Central memory CD8-positive, alpha-beta T cell (primary cell): ENCODE measurements at regions not wholly inside any gene's neighbourhood (a gene's known extent, or its start where the extent isn't known, plus 50 kb on each side); places are given as distances from the start of the nearest gene placed in this dataset.

Experiments
- ATAC-seq: fragments of 150-1000 bp; cut with Tn5 transposase; replicated peaks from 2 replicates; pipeline ENCODE4 v1.10.0; 2022; ENCODE audit warnings: mild to moderate bottlenecking, moderate FRiP score, moderate number of reproducible peaks; ENCODE audit not compliant: poor library complexity, severe bottlenecking; ENCODE audit errors: extremely low read depth
- DNase-seq, 2 donors: peaks; one replicate each; pipeline ENCODE4 v3.0.0; 2021; ENCODE audit warnings: low spot score in 2 of 2
- H3K27ac Mint-ChIP-seq: one replicate; pipeline ENCODE4 v1.8.0; 2022; ENCODE audit warnings: low read depth, mild to moderate bottlenecking, moderate library complexity, mixed read lengths
- H3K27me3 Mint-ChIP-seq: one replicate; pipeline ENCODE4 v1.8.0; 2022; ENCODE audit warnings: mixed read lengths
- H3K36me3 Mint-ChIP-seq: one replicate; pipeline ENCODE4 v1.8.0; 2022; ENCODE audit warnings: mild to moderate bottlenecking, moderate library complexity, mixed read lengths; ENCODE audit not compliant: insufficient read depth
- H3K4me1 Mint-ChIP-seq: one replicate; pipeline ENCODE4 v1.8.0; 2022; ENCODE audit warnings: mixed read lengths
- H3K4me3 Mint-ChIP-seq: one replicate; pipeline ENCODE4 v1.8.0; 2022; ENCODE audit warnings: mild to moderate bottlenecking, moderate library complexity, mixed read lengths
- H3K9me3 Mint-ChIP-seq: one replicate; pipeline ENCODE4 v1.8.0; 2022; ENCODE audit warnings: mixed read lengths

- no peaks in the 10 kb centered on the region for H3K9me3 Mint-ChIP-seq
- no peak overlapping the region for H3K27ac Mint-ChIP-seq
- H3K36me3 Mint-ChIP-seq, result no peaks in the 10 kb centered on the region
- no peaks in the 10 kb centered on the region for H3K27me3 Mint-ChIP-seq
- H3K4me1 Mint-ChIP-seq, result peaks cover 6% of the 10 kb centered on the region
- ATAC-seq (no peak), DNase-seq (no peak)
- no peak overlapping the region for H3K4me3 Mint-ChIP-seq
These were observed 801.4 kb upstream of the ZEB2 start for GRCh38 chr2:145321344-145321743.

DNA sequence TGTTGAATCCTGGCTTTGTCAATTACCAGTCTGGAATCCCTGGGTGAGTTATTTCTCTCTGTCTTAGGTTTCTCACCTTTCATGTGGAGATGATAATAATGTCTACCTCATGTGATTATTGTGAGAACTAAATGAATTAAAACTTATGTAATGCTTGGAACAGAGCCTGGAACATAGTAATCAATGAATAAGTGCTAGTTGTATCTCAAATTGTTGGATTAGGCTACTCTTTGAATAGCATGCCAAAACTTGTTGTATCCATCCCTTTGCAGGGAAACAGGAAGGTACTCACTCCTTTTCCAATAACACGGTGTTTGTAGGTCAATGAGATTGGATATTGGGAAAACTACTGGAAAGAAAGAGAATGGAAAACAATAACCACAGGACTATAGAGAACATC is 796.6 kb upstream of the ZEB2 start:
- Mint-ChIP-seq H3K27me3 (peaks cover 3% of the 10 kb centered on the region), H3K36me3 (no peaks in the 10 kb centered on the region), H3K4me3 (no peak overlapping the region), H3K9me3 (no peaks in the 10 kb centered on the region), H3K4me1 (no peaks in the 10 kb centered on the region), H3K27ac (no peak overlapping the region)
- DNase-seq, result no peak
- no peak for ATAC-seq

DNA sequence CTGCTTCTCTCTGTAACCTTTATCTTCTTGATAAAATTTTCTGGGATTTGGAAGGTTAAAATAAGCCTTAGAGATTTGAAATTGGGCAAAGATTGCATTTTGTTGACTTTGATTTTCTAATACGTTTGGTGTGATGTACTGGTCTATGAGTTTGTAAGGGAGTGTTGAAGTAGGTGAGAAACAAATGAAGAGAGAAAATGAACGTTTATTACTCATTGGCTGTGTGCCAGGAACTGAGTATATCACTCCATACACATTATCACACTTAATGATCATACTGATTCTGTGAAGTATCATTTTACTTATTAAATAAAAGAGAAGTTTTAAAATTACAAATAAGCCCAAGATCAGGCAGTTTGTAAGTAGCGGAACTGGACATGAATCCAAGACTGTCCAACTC is 795.1 kb upstream of the ZEB2 start:
- ATAC-seq, result no peak

DNA sequence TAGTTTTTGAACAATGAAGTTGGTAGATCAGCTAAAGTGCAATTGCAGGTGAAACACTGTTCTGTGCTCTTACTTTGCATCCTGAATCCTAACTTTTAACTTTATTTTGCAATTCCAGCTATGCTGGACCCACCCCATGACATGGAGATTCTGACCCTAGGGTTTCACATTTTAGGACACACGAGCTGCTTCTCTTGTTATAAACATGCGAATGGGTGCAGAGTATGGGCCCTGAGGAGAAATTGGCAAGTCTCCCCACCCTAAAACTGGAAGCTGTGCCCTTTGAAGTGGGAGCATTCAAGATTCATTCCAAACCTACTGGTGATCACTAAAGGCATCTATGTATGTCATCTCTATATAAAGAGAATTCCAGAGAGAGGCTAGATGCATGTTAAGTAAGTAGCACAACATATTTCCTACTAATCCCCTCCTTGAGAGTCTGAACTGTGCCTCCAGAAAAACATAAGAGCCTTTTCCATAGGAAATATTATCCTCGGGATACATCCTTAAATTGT is 794.3 kb upstream of the ZEB2 start:
- DNase-seq (no peak), ATAC-seq (no peak)
- no peak overlapping the region for H3K4me3 Mint-ChIP-seq
- no peaks in the 10 kb centered on the region for H3K36me3 Mint-ChIP-seq
- H3K9me3 Mint-ChIP-seq, result no peaks in the 10 kb centered on the region
- H3K27ac Mint-ChIP-seq, result no peak overlapping the region
- peaks cover 17% of the 10 kb centered on the region for H3K27me3 Mint-ChIP-seq
- no peaks in the 10 kb centered on the region for H3K4me1 Mint-ChIP-seq

More for the DNA sequence above, 795.1 kb upstream of the ZEB2 start:
- Mint-ChIP-seq H3K27me3 (peaks cover 17% of the 10 kb centered on the region), H3K27ac (no peak overlapping the region), H3K4me3 (no peak overlapping the region), H3K9me3 (no peaks in the 10 kb centered on the region), H3K4me1 (no peaks in the 10 kb centered on the region), H3K36me3 (no peaks in the 10 kb centered on the region)
- DNase-seq, result no peak

DNA sequence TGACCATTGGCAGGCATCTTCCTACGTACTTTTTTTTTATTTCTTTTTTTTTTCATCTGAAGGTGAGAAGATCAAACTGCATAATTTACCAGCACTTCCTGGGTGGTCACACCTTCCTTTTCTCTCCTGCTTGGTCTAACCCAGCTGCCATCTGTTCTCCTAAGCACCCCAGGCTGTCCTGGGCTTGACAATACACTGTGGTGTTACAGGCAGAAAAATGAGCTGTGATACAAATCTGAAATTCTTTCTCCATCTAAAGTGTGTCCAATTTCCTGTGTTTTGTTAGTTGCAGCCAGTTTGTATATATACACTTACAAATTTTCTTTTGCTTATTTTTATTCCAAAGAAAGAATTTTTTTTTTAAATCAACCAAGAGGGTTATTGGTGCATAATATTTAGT is 786.0 kb upstream of the ZEB2 start:
- no peaks in the 10 kb centered on the region for H3K4me1 Mint-ChIP-seq
- H3K36me3 Mint-ChIP-seq, result no peaks in the 10 kb centered on the region
- no peak overlapping the region for H3K27ac Mint-ChIP-seq

GRCh38 chr2:145304501-145304900 is 784.6 kb upstream of the ZEB2 start:
- ATAC-seq (no peak), DNase-seq (no peak)
- H3K4me3 Mint-ChIP-seq, result no peak overlapping the region
- H3K36me3 Mint-ChIP-seq, result no peaks in the 10 kb centered on the region
- H3K27me3 Mint-ChIP-seq, result peaks cover 21% of the 10 kb centered on the region
- H3K4me1 Mint-ChIP-seq, result no peaks in the 10 kb centered on the region
- H3K9me3 Mint-ChIP-seq, result no peaks in the 10 kb centered on the region
- H3K27ac Mint-ChIP-seq, result no peak overlapping the region

More for the DNA sequence above, 786.0 kb upstream of the ZEB2 start:
- Mint-ChIP-seq H3K9me3 (no peaks in the 10 kb centered on the region), H3K4me3 (no peak overlapping the region), H3K27me3 (peaks cover 26% of the 10 kb centered on the region)
- DNase-seq (no peak), ATAC-seq (no peak)

GRCh38 chr2:145303536-145303935 is 783.6 kb upstream of the ZEB2 start:
- DNase-seq (no peak), ATAC-seq (no peak)
- no peak overlapping the region for H3K4me3 Mint-ChIP-seq
- H3K9me3 Mint-ChIP-seq, result no peaks in the 10 kb centered on the region
- no peaks in the 10 kb centered on the region for H3K36me3 Mint-ChIP-seq
- peaks cover 30% of the 10 kb centered on the region for H3K27me3 Mint-ChIP-seq
- H3K27ac Mint-ChIP-seq, result no peak overlapping the region
- H3K4me1 Mint-ChIP-seq, result no peaks in the 10 kb centered on the region

GRCh38 chr2:145302886-145303285 is 783.0 kb upstream of the ZEB2 start:
- no peak overlapping the region for H3K4me3 Mint-ChIP-seq
- no peaks in the 10 kb centered on the region for H3K9me3 Mint-ChIP-seq
- ATAC-seq (no peak), DNase-seq (no peak)
- peaks cover 34% of the 10 kb centered on the region for H3K27me3 Mint-ChIP-seq
- no peaks in the 10 kb centered on the region for H3K4me1 Mint-ChIP-seq
- H3K36me3 Mint-ChIP-seq, result no peaks in the 10 kb centered on the region
- no peak overlapping the region for H3K27ac Mint-ChIP-seq

DNA sequence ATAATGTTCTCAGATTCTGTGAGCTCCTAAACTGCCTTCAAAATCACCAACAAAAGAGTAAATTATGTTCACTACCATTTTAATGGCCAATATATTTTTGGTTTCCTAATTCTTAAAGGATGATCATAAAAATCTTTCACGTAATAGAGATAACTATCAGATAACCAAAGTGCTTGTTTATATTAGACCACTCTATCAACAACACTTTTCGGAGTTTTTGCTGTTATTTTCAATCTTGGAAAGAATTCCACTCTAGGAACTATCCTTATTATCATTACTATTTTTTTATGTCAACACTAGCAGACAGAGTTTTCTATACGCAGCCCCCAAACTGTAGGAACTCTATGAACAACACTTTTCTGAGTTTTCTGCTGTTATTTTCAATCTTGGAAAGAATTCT is 782.5 kb upstream of the ZEB2 start:
- Mint-ChIP-seq H3K27me3 (peaks cover 34% of the 10 kb centered on the region), H3K9me3 (no peaks in the 10 kb centered on the region), H3K27ac (no peak overlapping the region), H3K4me3 (no peak overlapping the region), H3K36me3 (no peaks in the 10 kb centered on the region), H3K4me1 (no peaks in the 10 kb centered on the region)
- ATAC-seq (no peak), DNase-seq (no peak)

- no peaks in the 10 kb centered on the region for H3K4me1 Mint-ChIP-seq
- ATAC-seq, result no peak
- no peak overlapping the region for H3K27ac Mint-ChIP-seq
- no peak overlapping the region for H3K4me3 Mint-ChIP-seq
- DNase-seq, result no peak
- H3K9me3 Mint-ChIP-seq, result no peaks in the 10 kb centered on the region
- no peaks in the 10 kb centered on the region for H3K36me3 Mint-ChIP-seq
- peaks cover 37% of the 10 kb centered on the region for H3K27me3 Mint-ChIP-seq
These were observed 779.4 kb upstream of the ZEB2 start for GRCh38 chr2:145299368-145299767.

GRCh38 chr2:145292166-145292565 is 772.2 kb upstream of the ZEB2 start:
- Mint-ChIP-seq H3K9me3 (no peaks in the 10 kb centered on the region), H3K4me3 (no peak overlapping the region), H3K27me3 (peaks cover 9% of the 10 kb centered on the region), H3K36me3 (no peaks in the 10 kb centered on the region), H3K27ac (no peak overlapping the region), H3K4me1 (no peaks in the 10 kb centered on the region)
- ATAC-seq (no peak), DNase-seq (no peak)

DNA sequence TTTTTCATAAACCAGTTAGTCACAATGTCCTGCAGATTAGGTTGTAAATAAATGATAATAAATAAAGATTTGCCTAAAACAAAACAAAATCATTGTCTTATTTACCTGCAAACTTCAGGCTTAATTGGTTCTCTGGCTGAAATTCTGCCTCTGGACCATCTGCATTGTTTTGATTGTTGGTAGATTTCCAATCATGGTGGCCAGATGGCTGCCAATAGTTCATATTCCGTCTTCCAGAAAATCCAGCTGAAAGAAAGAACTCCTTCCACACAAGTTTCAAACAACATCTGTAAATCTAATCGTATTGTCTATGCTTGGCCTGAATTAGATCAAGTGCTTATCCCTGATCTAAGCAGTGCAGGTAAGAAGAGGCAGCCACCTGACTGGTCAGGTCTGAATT is 771.1 kb upstream of the ZEB2 start:
- H3K27ac Mint-ChIP-seq, result no peak overlapping the region
- H3K27me3 Mint-ChIP-seq, result peaks cover 12% of the 10 kb centered on the region
- H3K9me3 Mint-ChIP-seq, result no peaks in the 10 kb centered on the region
- H3K36me3 Mint-ChIP-seq, result no peaks in the 10 kb centered on the region
- no peak overlapping the region for H3K4me3 Mint-ChIP-seq
- ATAC-seq (no peak), DNase-seq (no peak)
- no peaks in the 10 kb centered on the region for H3K4me1 Mint-ChIP-seq

GRCh38 chr2:145289946-145290345 is 770.0 kb upstream of the ZEB2 start:
- H3K27ac Mint-ChIP-seq, result no peak overlapping the region
- H3K27me3 Mint-ChIP-seq, result peaks cover 20% of the 10 kb centered on the region
- no peak for DNase-seq
- H3K36me3 Mint-ChIP-seq, result no peaks in the 10 kb centered on the region
- ATAC-seq, result no peak
- no peaks in the 10 kb centered on the region for H3K4me1 Mint-ChIP-seq
- no peak overlapping the region for H3K4me3 Mint-ChIP-seq
- H3K9me3 Mint-ChIP-seq, result no peaks in the 10 kb centered on the region
